ENCODE measurements at regions not wholly inside any gene's neighbourhood (a gene's known extent, or its start where the extent isn't known, plus 50 kb on each side); places are given as distances from the start of the nearest gene placed in this dataset.

DNA sequence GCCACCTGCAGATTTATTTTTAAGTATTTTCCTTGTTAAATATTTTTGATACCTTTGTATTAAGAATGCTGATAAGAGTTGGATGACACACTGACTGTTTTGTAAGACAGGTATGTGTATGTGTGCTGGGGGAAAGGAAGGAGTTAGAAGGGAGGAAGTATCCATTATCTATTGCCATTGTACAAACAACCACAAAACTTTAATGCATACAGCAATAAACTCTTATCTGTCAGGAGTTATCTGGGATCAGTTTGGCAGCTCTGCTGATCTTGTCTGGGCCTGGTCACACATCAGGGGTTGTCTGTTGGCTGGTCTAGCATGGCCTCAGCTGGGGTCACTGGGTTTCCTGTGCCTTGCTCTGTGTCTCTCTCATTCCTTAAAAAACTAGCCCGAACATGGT, 423.9 kb upstream of the USP24 start:
- no TSS peak for BruUV-seq (replicated peaks)
- ChIA-PET RAD21 (ENCODE audit: unreplicated experiment) (no interaction called here), CTCF (no interaction called here), POLR2A (no interaction called here), SMC1A (ENCODE audit: uncharacterized antibody, unreplicated experiment) (no interaction called here)
- no peak overlapping the region for H2AFZ ChIP-seq (ENCODE audit: control insufficient read depth, low read depth, low read length)
- no peak for DNase-seq (ENCODE audit: low read depth, low spot score)
- H4K20me1 ChIP-seq (ENCODE audit: control insufficient read depth, insufficient read depth) = no peaks in the 10 kb centered on the region
- H3K4me1 ChIP-seq (ENCODE audit: control insufficient read depth, insufficient read depth, low read length) = peaks cover 6% of the 10 kb centered on the region; the same call in 1 of the 2 replicates
- H3K4me3 ChIP-seq = no peak overlapping the region
- no peak overlapping the region for H3K27ac ChIP-seq (ENCODE audit: control insufficient read depth, insufficient read depth)
- no peaks in the 10 kb centered on the region; the same call in 2 of the 3 replicates for H3K9me3 ChIP-seq (replicated peaks; ENCODE audit: control insufficient read depth, insufficient read depth, low read length)
- TF ChIP-seq EP300 (IDR thresholded peaks at IDR 0.05; ENCODE audit: borderline replicate concordance in 1 of 2, control insufficient read depth in 1 of 2, low read depth in 2 of 2, low read length in 2 of 2) = no peak
- TF ChIP-seq, protein P1, sequence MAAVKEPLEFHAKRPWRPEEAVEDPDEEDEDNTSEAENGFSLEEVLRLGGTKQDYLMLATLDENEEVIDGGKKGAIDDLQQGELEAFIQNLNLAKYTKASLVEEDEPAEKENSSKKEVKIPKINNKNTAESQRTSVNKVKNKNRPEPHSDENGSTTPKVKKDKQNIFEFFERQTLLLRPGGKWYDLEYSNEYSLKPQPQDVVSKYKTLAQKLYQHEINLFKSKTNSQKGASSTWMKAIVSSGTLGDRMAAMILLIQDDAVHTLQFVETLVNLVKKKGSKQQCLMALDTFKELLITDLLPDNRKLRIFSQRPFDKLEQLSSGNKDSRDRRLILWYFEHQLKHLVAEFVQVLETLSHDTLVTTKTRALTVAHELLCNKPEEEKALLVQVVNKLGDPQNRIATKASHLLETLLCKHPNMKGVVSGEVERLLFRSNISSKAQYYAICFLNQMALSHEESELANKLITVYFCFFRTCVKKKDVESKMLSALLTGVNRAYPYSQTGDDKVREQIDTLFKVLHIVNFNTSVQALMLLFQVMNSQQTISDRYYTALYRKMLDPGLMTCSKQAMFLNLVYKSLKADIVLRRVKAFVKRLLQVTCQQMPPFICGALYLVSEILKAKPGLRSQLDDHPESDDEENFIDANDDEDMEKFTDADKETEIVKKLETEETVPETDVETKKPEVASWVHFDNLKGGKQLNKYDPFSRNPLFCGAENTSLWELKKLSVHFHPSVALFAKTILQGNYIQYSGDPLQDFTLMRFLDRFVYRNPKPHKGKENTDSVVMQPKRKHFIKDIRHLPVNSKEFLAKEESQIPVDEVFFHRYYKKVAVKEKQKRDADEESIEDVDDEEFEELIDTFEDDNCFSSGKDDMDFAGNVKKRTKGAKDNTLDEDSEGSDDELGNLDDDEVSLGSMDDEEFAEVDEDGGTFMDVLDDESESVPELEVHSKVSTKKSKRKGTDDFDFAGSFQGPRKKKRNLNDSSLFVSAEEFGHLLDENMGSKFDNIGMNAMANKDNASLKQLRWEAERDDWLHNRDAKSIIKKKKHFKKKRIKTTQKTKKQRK (IDR thresholded peaks at IDR 0.05; ENCODE audit: low read depth, low read length) = no peak
- TF ChIP-seq, protein P2, sequence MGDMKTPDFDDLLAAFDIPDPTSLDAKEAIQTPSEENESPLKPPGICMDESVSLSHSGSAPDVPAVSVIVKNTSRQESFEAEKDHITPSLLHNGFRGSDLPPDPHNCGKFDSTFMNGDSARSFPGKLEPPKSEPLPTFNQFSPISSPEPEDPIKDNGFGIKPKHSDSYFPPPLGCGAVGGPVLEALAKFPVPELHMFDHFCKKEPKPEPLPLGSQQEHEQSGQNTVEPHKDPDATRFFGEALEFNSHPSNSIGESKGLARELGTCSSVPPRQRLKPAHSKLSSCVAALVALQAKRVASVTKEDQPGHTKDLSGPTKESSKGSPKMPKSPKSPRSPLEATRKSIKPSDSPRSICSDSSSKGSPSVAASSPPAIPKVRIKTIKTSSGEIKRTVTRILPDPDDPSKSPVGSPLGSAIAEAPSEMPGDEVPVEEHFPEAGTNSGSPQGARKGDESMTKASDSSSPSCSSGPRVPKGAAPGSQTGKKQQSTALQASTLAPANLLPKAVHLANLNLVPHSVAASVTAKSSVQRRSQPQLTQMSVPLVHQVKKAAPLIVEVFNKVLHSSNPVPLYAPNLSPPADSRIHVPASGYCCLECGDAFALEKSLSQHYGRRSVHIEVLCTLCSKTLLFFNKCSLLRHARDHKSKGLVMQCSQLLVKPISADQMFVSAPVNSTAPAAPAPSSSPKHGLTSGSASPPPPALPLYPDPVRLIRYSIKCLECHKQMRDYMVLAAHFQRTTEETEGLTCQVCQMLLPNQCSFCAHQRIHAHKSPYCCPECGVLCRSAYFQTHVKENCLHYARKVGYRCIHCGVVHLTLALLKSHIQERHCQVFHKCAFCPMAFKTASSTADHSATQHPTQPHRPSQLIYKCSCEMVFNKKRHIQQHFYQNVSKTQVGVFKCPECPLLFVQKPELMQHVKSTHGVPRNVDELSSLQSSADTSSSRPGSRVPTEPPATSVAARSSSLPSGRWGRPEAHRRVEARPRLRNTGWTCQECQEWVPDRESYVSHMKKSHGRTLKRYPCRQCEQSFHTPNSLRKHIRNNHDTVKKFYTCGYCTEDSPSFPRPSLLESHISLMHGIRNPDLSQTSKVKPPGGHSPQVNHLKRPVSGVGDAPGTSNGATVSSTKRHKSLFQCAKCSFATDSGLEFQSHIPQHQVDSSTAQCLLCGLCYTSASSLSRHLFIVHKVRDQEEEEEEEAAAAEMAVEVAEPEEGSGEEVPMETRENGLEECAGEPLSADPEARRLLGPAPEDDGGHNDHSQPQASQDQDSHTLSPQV (IDR thresholded peaks at IDR 0.05) = no peak
- TF ChIP-seq STAT1 (conservative IDR thresholded peaks at IDR 0.05) = no peak
- TF ChIP-seq RELA (IDR thresholded peaks at IDR 0.05; ENCODE audit: borderline replicate concordance, partially characterized antibody) = no peak
- no peak for TF ChIP-seq FOXK2 (IDR thresholded peaks at IDR 0.05)
- TF ChIP-seq, protein P3, sequence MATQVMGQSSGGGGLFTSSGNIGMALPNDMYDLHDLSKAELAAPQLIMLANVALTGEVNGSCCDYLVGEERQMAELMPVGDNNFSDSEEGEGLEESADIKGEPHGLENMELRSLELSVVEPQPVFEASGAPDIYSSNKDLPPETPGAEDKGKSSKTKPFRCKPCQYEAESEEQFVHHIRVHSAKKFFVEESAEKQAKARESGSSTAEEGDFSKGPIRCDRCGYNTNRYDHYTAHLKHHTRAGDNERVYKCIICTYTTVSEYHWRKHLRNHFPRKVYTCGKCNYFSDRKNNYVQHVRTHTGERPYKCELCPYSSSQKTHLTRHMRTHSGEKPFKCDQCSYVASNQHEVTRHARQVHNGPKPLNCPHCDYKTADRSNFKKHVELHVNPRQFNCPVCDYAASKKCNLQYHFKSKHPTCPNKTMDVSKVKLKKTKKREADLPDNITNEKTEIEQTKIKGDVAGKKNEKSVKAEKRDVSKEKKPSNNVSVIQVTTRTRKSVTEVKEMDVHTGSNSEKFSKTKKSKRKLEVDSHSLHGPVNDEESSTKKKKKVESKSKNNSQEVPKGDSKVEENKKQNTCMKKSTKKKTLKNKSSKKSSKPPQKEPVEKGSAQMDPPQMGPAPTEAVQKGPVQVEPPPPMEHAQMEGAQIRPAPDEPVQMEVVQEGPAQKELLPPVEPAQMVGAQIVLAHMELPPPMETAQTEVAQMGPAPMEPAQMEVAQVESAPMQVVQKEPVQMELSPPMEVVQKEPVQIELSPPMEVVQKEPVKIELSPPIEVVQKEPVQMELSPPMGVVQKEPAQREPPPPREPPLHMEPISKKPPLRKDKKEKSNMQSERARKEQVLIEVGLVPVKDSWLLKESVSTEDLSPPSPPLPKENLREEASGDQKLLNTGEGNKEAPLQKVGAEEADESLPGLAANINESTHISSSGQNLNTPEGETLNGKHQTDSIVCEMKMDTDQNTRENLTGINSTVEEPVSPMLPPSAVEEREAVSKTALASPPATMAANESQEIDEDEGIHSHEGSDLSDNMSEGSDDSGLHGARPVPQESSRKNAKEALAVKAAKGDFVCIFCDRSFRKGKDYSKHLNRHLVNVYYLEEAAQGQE (IDR thresholded peaks at IDR 0.05; ENCODE audit: low read depth, low read length) = no peak
- TF ChIP-seq HDAC2 (IDR thresholded peaks at IDR 0.05) = no peak
- H3K79me2 ChIP-seq (ENCODE audit: control insufficient read depth, insufficient read depth, low read length) = no peaks in the 10 kb centered on the region
- in situ Hi-C loops (cut with MboI) (no loop called here), intact Hi-C loops (cut with micrococcal nuclease; ENCODE audit: unreplicated experiment) (no loop called here)
- ATAC-seq = no peak
- H3K36me3 ChIP-seq (ENCODE audit: control insufficient read depth in 2 of 2, insufficient read depth in 2 of 2, low read length in 1 of 2) = no peaks in the 10 kb centered on the region
- no peak overlapping the region for H3K9ac ChIP-seq (ENCODE audit: control insufficient read depth, insufficient read depth, low read length)
- FAIRE-seq = no peak
- H3K27me3 ChIP-seq (replicated peaks in 1 of 2; ENCODE audit: control insufficient read depth in 2 of 2, insufficient read depth in 2 of 2, low read length in 1 of 2) = no peaks in the 10 kb centered on the region; a peak in 1 of 4 replicates
- H3K4me2 ChIP-seq (ENCODE audit: control insufficient read depth, insufficient read depth) = no peak overlapping the region
- WGBS (ENCODE audit: insufficient coverage, insufficient replicate concordance, low lambda C conversion rate, missing lambda C conversion rate) = 0% methylated on average over 1 of the region's 1 CpG
